ENCODE measurements at regions not wholly inside any gene's neighbourhood (a gene's known extent, or its start where the extent isn't known, plus 50 kb on each side); places are given as distances from the start of the nearest gene placed in this dataset.

DNA sequence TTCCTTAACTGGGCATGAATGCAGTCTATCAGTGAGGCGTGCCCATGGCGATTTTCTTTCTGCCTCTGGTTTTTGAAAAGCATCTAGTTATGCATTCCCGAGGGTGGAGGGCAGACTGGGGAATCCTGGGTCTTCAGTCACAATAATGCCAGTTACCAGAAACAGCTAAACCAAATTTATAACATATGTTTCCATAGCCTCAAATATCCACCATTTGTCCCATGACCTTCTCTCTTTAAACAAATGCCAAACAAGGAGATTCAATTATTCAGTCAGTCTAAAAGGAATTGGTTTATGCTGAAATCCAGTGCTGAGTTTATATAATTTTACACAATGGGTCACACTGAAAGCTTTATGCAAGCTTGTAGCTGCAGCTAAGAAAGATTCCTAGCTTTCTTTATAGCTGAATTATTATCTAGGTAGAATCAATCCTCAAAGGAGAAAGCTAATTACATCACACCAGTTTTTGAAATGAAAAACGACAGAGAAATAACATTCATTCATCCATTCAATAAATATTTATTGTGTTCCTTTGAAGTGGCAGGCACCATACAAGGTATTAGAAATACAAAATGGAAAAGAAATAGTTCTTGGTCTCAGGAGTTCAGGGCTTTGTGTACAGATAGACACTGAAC is 131.3 kb upstream of the RAP1B start:
- POLR2A ChIA-PET: interaction anchor here (0.9 to 1.7 kb wide), 3 partner anchors 44 to 131 kb away, joined by 3 to 7 read pairs (median 3); partner anchors contain the start of gene RAP1B

DNA sequence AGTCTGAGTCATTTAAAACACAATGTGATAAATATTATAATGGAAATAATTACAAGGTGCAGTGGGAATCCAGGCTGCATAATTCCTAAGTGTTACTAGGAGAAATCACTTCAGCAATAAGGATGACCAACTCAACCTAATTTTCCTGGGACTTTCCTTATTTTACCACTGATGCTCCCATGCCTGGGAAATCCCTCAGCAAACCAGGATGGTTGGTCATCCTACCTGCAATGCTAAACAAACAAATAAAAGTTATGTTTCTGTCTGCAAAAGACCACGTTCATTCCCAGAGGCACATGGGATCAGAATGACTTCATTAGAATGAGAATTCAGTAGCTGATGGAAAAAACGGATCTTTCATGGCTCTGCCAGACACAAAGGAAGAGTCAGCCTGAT is 130.8 kb upstream of the RAP1B start:
- Histone ChIP-seq H3K9me3 (ENCODE audit: control insufficient read depth, insufficient read depth, low read length) (no peaks in the 10 kb centered on the region), H3K27ac (ENCODE audit: low read depth, low read length) (peak overlapping the region; percentile 73), H3K27me3 (ENCODE audit: control insufficient read depth, insufficient read depth, low read length) (no peaks in the 10 kb centered on the region), H3K4me3 (ENCODE audit: low read depth, low read length) (no peak overlapping the region)
- no peak for DNase-seq (ENCODE audit: low read depth, low spot score)
- TF ChIP-seq, protein P1, sequence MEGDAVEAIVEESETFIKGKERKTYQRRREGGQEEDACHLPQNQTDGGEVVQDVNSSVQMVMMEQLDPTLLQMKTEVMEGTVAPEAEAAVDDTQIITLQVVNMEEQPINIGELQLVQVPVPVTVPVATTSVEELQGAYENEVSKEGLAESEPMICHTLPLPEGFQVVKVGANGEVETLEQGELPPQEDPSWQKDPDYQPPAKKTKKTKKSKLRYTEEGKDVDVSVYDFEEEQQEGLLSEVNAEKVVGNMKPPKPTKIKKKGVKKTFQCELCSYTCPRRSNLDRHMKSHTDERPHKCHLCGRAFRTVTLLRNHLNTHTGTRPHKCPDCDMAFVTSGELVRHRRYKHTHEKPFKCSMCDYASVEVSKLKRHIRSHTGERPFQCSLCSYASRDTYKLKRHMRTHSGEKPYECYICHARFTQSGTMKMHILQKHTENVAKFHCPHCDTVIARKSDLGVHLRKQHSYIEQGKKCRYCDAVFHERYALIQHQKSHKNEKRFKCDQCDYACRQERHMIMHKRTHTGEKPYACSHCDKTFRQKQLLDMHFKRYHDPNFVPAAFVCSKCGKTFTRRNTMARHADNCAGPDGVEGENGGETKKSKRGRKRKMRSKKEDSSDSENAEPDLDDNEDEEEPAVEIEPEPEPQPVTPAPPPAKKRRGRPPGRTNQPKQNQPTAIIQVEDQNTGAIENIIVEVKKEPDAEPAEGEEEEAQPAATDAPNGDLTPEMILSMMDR (IDR thresholded peaks at IDR 0.05; ENCODE audit: low read depth, low read length): no peak
- ChIA-PET CTCF (interaction anchor here (0.6 kb wide), 1 partner anchor 64 kb away, joined by 3 read pairs; no protein-coding TSS in a partner anchor), POLR2A (interaction anchor here (0.9 to 1.7 kb wide), 3 partner anchors 44 to 131 kb away, joined by 3 to 7 read pairs (median 3); partner anchors contain the start of gene RAP1B)

More for the DNA sequence above, 131.3 kb upstream of the RAP1B start:
- H3K9me3 ChIP-seq (ENCODE audit: control insufficient read depth, insufficient read depth, low read length): no peaks in the 10 kb centered on the region
- TF ChIP-seq, protein P1 (IDR thresholded peaks at IDR 0.05; ENCODE audit: low read depth, low read length): no peak
- no peak overlapping the region for H3K4me3 ChIP-seq (ENCODE audit: low read depth, low read length)
- DNase-seq (ENCODE audit: low read depth, low spot score): peak; percentile 46
- H3K27ac ChIP-seq (ENCODE audit: low read depth, low read length): peak overlapping the region; percentile 89
- no peaks in the 10 kb centered on the region for H3K27me3 ChIP-seq (ENCODE audit: control insufficient read depth, insufficient read depth, low read length)
- CTCF ChIA-PET: no interaction called here

GRCh38 chr12:68480526-68480925 is 130.2 kb upstream of the RAP1B start:
- TF ChIP-seq, protein P1 (IDR thresholded peaks at IDR 0.05; ENCODE audit: low read depth, low read length): no peak
- H3K9me3 ChIP-seq (ENCODE audit: control insufficient read depth, insufficient read depth, low read length): no peaks in the 10 kb centered on the region
- peak overlapping the region; percentile 73 for H3K27ac ChIP-seq (ENCODE audit: low read depth, low read length)
- CTCF ChIA-PET: interaction anchor here (0.6 kb wide), 1 partner anchor 63 kb away, joined by 3 read pairs; no protein-coding TSS in a partner anchor
- DNase-seq (ENCODE audit: low read depth, low spot score): no peak
- no peak overlapping the region for H3K4me3 ChIP-seq (ENCODE audit: low read depth, low read length)
- H3K27me3 ChIP-seq (ENCODE audit: control insufficient read depth, insufficient read depth, low read length): no peaks in the 10 kb centered on the region
- POLR2A ChIA-PET: interaction anchor here (1.7 kb wide), 1 partner anchor 130 kb away, joined by 7 read pairs; the partner anchor contains the start of gene RAP1B

GRCh38 chr12:68481181-68481941 is 129.3 kb upstream of the RAP1B start:
- TF ChIP-seq, protein P1 (IDR thresholded peaks at IDR 0.05; ENCODE audit: low read depth, low read length): no peak
- ChIA-PET CTCF (interaction anchor here (0.8 kb wide), 1 partner anchor 123 kb away, joined by 4 read pairs; no protein-coding TSS in a partner anchor), POLR2A (no interaction called here)
- H3K27me3 ChIP-seq (ENCODE audit: control insufficient read depth, insufficient read depth, low read length): no peaks in the 10 kb centered on the region
- no peak overlapping the region for H3K4me3 ChIP-seq (ENCODE audit: low read depth, low read length)
- no peak for DNase-seq (ENCODE audit: low read depth, low spot score)
- no peaks in the 10 kb centered on the region for H3K9me3 ChIP-seq (ENCODE audit: control insufficient read depth, insufficient read depth, low read length)
- H3K27ac ChIP-seq (ENCODE audit: low read depth, low read length): no peak overlapping the region

DNA sequence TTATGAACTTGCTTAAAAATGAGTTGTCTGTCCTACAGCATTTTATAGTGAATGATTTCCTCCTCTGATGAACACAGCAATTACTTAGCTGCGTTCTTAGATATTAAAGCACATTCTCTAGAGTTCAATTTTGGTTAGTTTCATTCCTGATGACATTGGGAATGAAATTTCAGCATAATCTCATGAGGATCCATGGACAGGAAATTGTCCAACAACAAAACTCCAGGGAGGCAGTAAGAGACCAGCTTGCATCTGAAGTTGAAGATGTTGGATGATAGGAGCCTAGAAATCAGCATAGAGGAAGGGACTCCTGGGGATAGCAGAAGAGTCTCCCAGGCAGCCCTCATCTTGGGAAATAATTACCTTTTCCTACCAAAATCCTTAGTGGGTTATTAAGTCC is 128.7 kb upstream of the RAP1B start:
- Histone ChIP-seq H3K9me3 (ENCODE audit: control insufficient read depth, insufficient read depth, low read length) (no peaks in the 10 kb centered on the region), H3K4me3 (ENCODE audit: low read depth, low read length) (no peak overlapping the region), H3K27me3 (ENCODE audit: control insufficient read depth, insufficient read depth, low read length) (no peaks in the 10 kb centered on the region), H3K27ac (ENCODE audit: low read depth, low read length) (no peak overlapping the region)
- TF ChIP-seq, protein P1 (IDR thresholded peaks at IDR 0.05; ENCODE audit: low read depth, low read length): no peak
- ChIA-PET CTCF (interaction anchor here (0.8 kb wide), 1 partner anchor 124 kb away, joined by 4 read pairs; no protein-coding TSS in a partner anchor), POLR2A (no interaction called here)
- no peak for DNase-seq (ENCODE audit: low read depth, low spot score)
